GM18868 (cell line): ENCODE measurements at regions not wholly inside any gene's neighbourhood (a gene's known extent, or its start where the extent isn't known, plus 50 kb on each side); places are given as distances from the start of the nearest gene placed in this dataset.
"Not testable (repeated sequence)": the region's sequence is repeated elsewhere in the genome, so short reads cannot be mapped to it uniquely, and the experiment has no call there.

Experiments
- ATAC-seq: cut with Tn5 transposase; IDR thresholded peaks from one replicate; pipeline ENCODE4 v1.9.1; 2021; ENCODE audit warnings: mild to moderate bottlenecking, moderate library complexity; ENCODE audit not compliant: unreplicated experiment

- not testable (repeated sequence) for ATAC-seq
Measured at GRCh38 chr6:27827477-27827876, 84.7 kb downstream of the OR2B2 start.

DNA sequence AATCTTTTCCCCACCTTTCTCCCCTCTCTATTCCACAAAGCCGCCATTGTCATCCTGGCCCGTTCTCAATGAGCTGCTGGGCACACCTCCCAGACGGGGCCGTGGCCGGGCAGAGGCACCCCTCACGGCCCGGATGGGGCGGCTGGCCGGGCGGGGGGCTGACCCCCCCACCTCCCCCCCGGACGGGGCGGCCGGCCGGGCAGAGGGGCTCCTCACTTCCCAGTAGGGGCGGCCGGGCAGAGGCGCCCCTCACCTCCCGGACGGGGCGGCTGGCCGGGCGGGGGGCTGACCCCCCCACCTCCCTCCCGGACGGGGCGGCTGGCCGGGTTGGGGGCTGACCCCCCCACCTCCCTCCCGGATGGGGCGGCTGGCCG is 85.6 kb downstream of the OR2B2 start:
- not testable (repeated sequence) for ATAC-seq

- not testable (repeated sequence) for ATAC-seq
Measured at GRCh38 chr6:27825848-27826611, 86.2 kb downstream of the OR2B2 start.

- ATAC-seq: no peak
Measured at GRCh38 chr6:27825025-27825793, 87.0 kb downstream of the OR2B2 start.

DNA sequence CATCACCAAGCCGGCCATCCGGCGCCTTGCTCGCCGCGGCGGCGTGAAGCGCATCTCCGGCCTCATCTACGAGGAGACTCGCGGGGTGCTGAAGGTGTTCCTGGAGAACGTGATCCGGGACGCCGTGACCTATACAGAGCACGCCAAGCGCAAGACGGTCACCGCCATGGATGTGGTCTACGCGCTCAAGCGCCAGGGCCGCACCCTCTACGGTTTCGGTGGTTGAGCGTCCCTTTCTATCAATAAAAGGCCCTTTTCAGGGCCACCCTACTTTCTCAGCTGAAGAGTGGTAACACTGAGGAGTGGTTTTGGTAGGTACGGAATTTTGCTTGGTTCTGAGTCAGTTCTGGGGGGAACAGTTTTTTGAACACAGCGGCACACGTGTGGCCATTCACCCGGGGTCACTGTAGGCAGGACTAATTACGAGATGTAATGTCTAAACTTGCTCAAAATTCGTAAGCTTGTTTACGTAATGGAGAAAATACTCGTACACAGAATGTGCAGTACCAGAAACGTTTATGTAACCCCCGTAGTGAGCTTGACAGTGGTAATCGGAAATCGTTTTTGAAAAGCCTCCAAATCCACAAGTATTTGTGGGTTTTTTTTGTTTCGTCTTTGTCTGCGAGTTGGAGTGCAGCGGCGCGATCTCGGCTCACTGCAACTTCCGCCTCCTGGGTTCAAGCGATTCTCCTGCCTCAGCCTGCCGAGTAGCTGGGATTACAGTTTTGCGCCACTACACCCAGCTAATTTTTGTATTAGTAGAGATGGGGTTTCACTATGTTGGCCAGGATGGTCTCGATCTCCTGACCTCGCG is 87.8 kb downstream of the OR2B2 start:
- ATAC-seq: peak; percentile 64

DNA sequence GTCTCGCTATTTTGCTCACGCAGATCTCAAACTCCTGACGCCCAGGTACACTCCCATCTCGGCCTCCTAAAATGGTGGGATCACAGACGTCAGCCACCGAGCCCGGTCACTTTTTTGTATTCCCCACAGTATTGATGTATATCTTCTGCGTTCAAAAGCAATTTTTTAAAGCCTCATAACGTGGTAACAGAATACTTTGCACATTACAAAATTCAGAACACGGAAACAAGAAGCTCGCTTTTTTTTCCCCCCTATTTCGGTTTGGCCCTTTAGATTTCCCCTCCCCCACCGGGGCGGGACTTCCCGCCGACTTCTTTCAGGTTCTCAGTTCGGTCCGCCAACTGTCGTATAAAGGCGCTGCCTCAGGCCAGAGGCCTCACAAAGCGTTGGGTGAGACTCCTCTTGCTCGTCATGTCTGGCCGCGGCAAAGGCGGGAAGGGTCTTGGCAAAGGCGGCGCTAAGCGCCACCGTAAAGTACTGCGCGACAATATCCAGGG is 88.4 kb downstream of the OR2B2 start:
- ATAC-seq: peak; percentile 67

GRCh38 chr6:27816906-27817305 is 95.3 kb downstream of the OR2B2 start:
- ATAC-seq: no peak

GRCh38 chr6:27814665-27815424 is 97.4 kb downstream of the OR2B2 start:
- ATAC-seq: peak; percentile 57

DNA sequence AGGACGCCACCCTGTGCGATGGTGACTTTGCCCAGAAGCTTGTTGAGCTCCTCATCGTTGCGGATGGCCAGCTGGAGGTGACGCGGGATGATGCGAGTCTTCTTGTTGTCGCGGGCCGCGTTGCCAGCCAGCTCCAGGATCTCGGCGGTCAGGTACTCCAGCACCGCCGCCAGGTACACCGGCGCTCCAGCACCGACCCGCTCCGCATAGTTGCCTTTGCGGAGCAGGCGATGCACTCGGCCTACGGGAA is 97.9 kb downstream of the OR2B2 start:
- peak; percentile 5 for ATAC-seq

- ATAC-seq: no peak
Measured at GRCh38 chr6:27812805-27813492, 99.2 kb downstream of the OR2B2 start.

DNA sequence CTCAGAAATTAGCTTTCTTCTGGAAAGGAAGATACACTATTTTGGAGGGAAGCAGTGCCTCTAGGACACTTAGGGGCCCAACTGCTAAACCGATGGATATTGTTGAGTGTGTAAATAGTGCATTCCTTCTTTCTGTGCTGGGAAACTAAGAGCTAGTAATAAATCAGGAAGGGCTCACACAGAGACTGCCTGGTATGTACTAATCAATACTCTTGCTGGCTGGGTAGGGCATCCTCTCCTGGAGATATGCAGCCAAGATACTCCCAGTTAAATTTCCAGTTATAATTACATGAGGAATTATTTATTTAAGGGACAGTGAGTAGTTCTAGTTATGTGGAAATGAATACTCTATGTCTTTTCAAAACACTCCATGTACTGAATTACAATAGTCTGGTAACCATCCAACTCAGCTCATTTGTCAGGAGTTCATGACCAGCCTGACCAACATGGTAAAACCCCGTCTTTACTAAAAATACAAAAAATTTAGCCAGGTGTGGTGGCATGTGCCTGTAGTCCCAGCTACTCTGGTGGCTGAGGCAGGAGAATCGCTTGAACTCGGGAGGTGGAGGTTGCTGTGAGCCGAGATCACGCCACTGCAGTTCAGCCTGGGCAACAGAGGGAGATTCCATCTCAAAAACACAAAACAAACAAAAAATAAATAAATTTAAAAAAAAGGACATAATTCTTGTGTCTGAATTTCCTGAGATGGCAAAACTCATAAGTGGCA is 100.0 kb downstream of the OR2B2 start:
- ATAC-seq: no peak

DNA sequence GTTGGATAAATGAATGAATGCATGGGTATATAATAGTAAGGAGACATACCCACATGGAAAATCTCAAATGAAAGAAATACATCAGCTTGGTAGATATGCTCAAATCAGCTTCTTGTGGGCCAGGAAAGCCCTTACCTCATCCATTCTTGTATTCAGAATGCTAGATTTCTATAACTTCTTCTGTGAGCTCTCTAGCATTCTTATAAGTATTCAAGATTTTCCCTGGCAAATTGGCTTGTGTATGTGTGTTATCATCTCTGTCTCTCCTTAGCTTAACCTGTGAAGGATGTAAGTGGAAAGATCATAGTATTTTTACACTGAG is 100.8 kb downstream of the OR2B2 start:
- ATAC-seq: no peak

DNA sequence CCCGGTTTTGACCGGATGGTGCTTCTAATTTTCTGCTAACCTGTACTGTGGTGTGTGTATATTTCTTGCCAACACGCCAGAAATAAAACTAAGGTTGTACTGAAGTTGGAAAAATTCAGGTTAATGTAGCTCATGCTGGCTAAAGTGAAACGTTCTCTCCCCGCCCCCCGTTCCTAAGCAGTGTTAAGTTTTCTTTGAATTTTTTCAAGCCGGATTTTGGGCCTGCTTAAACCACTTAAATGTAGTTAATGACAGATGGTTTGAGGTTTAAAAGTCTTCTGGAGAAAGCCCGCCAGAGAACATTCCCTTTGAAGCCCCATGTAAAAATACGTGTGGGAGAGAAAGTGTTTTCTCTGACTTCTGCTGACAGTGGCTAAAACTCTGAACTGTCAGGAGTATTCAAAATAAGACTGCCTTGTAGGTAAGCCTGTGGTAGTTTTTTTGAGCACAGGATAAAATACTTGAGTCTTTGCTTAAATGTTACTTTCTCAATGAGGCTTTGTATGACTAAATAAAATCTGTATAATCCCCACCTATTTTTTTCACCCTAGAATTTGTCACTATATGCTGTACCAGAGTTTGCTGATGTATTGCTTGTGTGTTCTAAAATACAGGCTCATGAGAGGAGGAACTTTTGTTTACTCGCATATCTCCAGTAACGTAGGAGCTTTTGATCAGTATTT is 101.3 kb downstream of the OR2B2 start:
- no peak for ATAC-seq

DNA sequence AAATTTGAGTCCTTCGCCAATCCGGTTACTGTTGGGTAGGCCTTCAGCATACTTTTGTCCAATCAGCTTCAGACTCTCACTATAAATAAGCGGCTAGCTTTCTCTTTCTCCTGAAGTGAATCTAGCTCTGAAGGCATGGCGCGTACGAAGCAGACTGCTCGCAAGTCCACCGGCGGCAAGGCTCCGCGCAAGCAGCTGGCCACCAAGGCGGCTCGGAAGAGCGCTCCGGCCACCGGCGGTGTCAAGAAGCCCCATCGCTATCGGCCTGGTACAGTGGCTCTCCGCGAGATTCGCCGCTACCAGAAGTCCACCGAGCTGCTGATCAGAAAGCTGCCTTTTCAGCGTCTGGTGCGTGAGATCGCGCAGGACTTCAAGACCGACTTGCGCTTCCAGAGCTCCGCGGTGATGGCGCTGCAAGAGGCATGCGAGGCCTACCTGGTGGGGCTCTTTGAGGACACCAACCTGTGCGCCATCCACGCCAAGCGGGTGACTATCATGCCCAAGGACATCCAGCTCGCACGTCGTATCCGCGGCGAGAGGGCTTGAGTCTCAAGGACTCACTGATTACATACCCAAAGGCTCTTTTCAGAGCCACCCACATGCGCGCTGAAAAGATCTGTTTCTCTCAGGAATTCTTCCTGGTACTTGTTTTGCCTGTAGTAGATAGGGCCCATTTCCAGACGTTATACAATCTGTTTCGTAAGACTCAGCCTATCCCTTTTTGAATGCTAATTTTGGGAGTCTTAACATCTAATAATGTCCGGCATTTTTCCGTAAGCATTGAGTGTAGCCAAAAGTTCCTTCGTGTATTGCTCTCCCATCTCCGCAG is 102.0 kb downstream of the OR2B2 start:
- peak; percentile 42 for ATAC-seq

GRCh38 chr6:27809067-27809938 is 102.9 kb downstream of the OR2B2 start:
- ATAC-seq: no peak

DNA sequence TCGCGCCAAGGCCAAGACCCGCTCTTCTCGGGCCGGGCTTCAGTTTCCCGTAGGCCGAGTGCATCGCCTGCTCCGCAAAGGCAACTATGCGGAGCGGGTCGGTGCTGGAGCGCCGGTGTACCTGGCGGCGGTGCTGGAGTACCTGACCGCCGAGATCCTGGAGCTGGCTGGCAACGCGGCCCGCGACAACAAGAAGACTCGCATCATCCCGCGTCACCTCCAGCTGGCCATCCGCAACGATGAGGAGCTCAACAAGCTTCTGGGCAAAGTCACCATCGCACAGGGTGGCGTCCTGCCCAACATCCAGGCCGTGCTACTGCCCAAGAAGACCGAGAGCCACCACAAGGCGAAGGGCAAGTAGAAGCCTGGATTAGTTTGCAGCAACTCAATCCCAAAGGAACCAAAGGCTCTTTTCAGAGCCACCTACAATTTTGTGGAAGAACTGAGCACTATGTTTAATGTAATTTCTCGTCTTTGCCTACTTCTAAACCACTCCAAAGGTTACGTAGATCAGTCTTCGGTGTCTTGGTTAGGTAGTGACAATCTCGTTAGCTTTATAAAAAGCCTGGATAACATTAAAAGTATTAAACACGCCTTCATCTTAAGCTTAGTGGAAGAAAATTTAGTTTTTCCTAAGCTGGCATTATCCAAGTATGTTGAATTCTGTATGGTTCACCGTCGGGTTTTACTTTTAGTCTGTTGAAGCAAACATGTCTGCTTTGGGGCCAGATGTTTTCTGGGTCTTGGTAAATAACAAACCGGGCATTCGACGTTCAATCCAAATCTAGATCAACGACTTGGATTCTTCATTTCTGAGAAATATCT is 103.7 kb downstream of the OR2B2 start:
- ATAC-seq: peak; percentile 2
